ENCODE measurements at regions not wholly inside any gene's neighbourhood (a gene's known extent, or its start where the extent isn't known, plus 50 kb on each side); places are given as distances from the start of the nearest gene placed in this dataset.

DNA sequence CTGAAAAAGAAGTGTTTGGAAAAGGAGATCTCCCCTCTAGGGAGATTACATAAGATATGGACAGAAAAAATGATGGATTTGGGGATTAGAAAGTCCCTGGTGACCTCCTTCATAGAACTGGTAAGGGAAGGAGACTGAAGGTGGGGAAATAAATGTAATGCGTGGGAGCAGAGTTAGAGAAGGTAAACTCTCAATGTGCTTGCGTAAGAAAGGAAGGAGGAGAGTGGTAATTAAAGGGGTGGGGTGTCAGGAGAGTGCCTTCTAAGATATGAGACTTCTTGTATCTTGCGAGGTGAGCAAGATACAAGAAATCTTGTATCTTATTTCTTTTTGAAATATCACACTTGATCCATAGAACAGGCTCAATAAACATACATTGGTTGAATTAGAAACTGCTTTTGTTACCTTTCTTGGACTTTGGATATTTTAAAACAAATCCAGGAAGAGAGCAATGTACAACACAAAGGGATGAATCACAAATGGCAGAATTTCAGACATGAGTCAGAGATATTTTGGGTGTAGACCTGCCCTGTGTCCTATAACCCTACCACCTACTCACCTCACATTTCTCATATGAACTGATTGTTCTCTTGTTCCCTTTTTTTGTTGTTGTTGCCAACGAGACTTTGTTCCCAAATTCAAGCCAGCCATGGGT is 342.4 kb downstream of the INSIG2 start:
- TF ChIP-seq, protein P1, sequence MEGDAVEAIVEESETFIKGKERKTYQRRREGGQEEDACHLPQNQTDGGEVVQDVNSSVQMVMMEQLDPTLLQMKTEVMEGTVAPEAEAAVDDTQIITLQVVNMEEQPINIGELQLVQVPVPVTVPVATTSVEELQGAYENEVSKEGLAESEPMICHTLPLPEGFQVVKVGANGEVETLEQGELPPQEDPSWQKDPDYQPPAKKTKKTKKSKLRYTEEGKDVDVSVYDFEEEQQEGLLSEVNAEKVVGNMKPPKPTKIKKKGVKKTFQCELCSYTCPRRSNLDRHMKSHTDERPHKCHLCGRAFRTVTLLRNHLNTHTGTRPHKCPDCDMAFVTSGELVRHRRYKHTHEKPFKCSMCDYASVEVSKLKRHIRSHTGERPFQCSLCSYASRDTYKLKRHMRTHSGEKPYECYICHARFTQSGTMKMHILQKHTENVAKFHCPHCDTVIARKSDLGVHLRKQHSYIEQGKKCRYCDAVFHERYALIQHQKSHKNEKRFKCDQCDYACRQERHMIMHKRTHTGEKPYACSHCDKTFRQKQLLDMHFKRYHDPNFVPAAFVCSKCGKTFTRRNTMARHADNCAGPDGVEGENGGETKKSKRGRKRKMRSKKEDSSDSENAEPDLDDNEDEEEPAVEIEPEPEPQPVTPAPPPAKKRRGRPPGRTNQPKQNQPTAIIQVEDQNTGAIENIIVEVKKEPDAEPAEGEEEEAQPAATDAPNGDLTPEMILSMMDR (IDR thresholded peaks at IDR 0.05; ENCODE audit: insufficient read depth, low read length, poor library complexity, severe bottlenecking) = no peak
- TF ChIP-seq EZH2phosphoT487 (conservative IDR thresholded peaks at IDR 0.05; ENCODE audit: low read length) = no peak

Measured in SU-DHL-6 (cell line).